Endothelial cell of umbilical vein (primary cell): ENCODE measurements at regions not wholly inside any gene's neighbourhood (a gene's known extent, or its start where the extent isn't known, plus 50 kb on each side); places are given as distances from the start of the nearest gene placed in this dataset.

Experiments
- BruUV-seq: library from RNA; stranded (reverse); fragments of 400-500 nt; replicated peaks from 2 replicates; lab custom pipeline; 2021; lab: Mats Ljungman, UMichigan
- CTCF ChIA-PET: fragments of 300-600, 350-600 bp; sonication (Branson Sonifier 250); formaldehyde crosslinking; loops from one replicate; lab custom pipeline; 2021; ENCODE audit warnings: antibody characterized with exemption, inconsistent platforms; lab: Charles Lee
- POLR2A ChIA-PET: fragments of 300-600, 350-600 bp; sonication (Branson Sonifier 250); formaldehyde crosslinking; loops from one replicate; lab custom pipeline; 2021; ENCODE audit warnings: antibody characterized with exemption, inconsistent platforms; lab: Charles Lee
- DNase-seq: peaks from one replicate; pipeline ENCODE4 v3.0.0-alpha.2; 2011; ENCODE audit warnings: low read depth, low spot score
- FAIRE-seq: peaks from 2 replicates; lab custom pipeline; 2011; peaks lifted over from hg19 to GRCh38; lab: Jason Lieb, UNC
- H2AFZ ChIP-seq: 2 replicates; pipeline ENCODE4 v1.6.0; 2012; ENCODE audit warnings: low read depth, low read length, control low read depth, inconsistent platforms
- H3K27ac ChIP-seq: 2 replicates; pipeline ENCODE4 v1.5.1; 2011; ENCODE audit warnings: low read depth, mild to moderate bottlenecking, control low read depth, low read length, moderate library complexity; ENCODE audit not compliant: insufficient read depth
- H3K27me3 ChIP-seq, 2 experiments: 2 replicates each; pipeline versions ENCODE4 v1.6.0 to v1.6.1; 2011; ENCODE audit warnings: low read length in 2 of 2, mixed read lengths in 1 of 2; ENCODE audit not compliant: control insufficient read depth in 2 of 2, insufficient read depth in 2 of 2
- H3K36me3 ChIP-seq, 2 experiments: 2 replicates in 1 of 2; 3 replicates in 1 of 2; pipeline ENCODE4 v1.5.1; 2011; ENCODE audit warnings: low read length in 2 of 2, mild to moderate bottlenecking in 1 of 2, moderate library complexity in 1 of 2; ENCODE audit not compliant: control insufficient read depth in 2 of 2, insufficient read depth in 2 of 2; ENCODE audit errors: extremely low read depth in 1 of 2
- H3K4me1 ChIP-seq: 3 replicates; pipeline ENCODE4 v1.5.1; 2011; ENCODE audit warnings: mild to moderate bottlenecking, low read length; ENCODE audit not compliant: control insufficient read depth, insufficient read depth; ENCODE audit errors: extremely low read depth
- H3K4me2 ChIP-seq: 2 replicates; pipeline ENCODE4 v1.6.1; 2011; ENCODE audit warnings: low read length, control low read depth, mixed read lengths; ENCODE audit not compliant: insufficient read depth
- H3K4me3 ChIP-seq, 3 experiments: fragments of 200-600 bp in 1 of 3; sonication (generic), shearing (Covaris generic) in 1 of 3; replicated peaks in 1 of 3; 2 replicates each; pipeline ENCODE4 v1.5.1; 2011 to 2016; ENCODE audit warnings: control low read depth in 3 of 3, low read length in 3 of 3, mild to moderate bottlenecking in 2 of 3, inconsistent platforms in 1 of 3, low read depth in 1 of 3, moderate library complexity in 1 of 3; ENCODE audit not compliant: insufficient read depth in 1 of 3
- H3K79me2 ChIP-seq: 2 replicates; pipeline ENCODE4 v1.6.0; 2012; ENCODE audit warnings: low read length, inconsistent platforms; ENCODE audit not compliant: control insufficient read depth, insufficient read depth
- H3K9ac ChIP-seq: replicated peaks from 2 replicates; pipeline ENCODE3; 2011; ENCODE audit warnings: low read length, control low read depth; ENCODE audit not compliant: insufficient read depth; ENCODE audit errors: extremely low read depth
- H3K9me1 ChIP-seq: replicated peaks from 3 replicates; pipeline ENCODE4 v1.6.0; 2011; ENCODE audit warnings: mild to moderate bottlenecking, low read length; ENCODE audit not compliant: control insufficient read depth, insufficient read depth; ENCODE audit errors: extremely low read depth
- H3K9me3 ChIP-seq: replicated peaks from 2 replicates; pipeline ENCODE4 v1.5.1; 2012; ENCODE audit warnings: low read length, inconsistent platforms; ENCODE audit not compliant: control insufficient read depth, insufficient read depth
- H4K20me1 ChIP-seq: replicated peaks from 2 replicates; pipeline ENCODE3; 2011; ENCODE audit warnings: mild to moderate bottlenecking, low read length; ENCODE audit not compliant: control insufficient read depth, insufficient read depth; ENCODE audit errors: extremely low read depth
- CTCF ChIP-seq, 2 donors: IDR thresholded peaks; 1 replicate in 1 of 2; 2 replicates in 1 of 2; pipeline ENCODE4 v1.5.1; 2011; ENCODE audit warnings: low read length in 2 of 2, mild to moderate bottlenecking in 2 of 2, moderate library complexity in 2 of 2, control low read depth in 1 of 2, inconsistent platforms in 1 of 2, low read depth in 1 of 2; ENCODE audit not compliant: insufficient read depth in 1 of 2; ENCODE audit errors: extremely low read depth in 1 of 2
- EZH2 ChIP-seq: IDR thresholded peaks from 2 replicates; pipeline ENCODE4 v1.6.1; 2012; ENCODE audit warnings: borderline replicate concordance, low read depth, mild to moderate bottlenecking, moderate library complexity, low read length, inconsistent platforms; ENCODE audit not compliant: severe bottlenecking
- FOS ChIP-seq: IDR thresholded peaks from 2 replicates; pipeline ENCODE4 v1.6.1; 2011; ENCODE audit warnings: mild to moderate bottlenecking, low read length, moderate library complexity, borderline replicate concordance; ENCODE audit not compliant: insufficient read depth
- GATA2 ChIP-seq: IDR thresholded peaks from 2 replicates; pipeline ENCODE4 v1.7.0; 2011; ENCODE audit warnings: low read depth, mild to moderate bottlenecking, moderate library complexity, mixed read lengths, low read length; ENCODE audit not compliant: insufficient read length, insufficient read depth
- JUN ChIP-seq: IDR thresholded peaks from 2 replicates; pipeline ENCODE4 v1.6.1; 2011; ENCODE audit warnings: borderline replicate concordance, low read depth; ENCODE audit not compliant: insufficient read length, insufficient read depth
- MYC ChIP-seq: IDR thresholded peaks from one replicate; pipeline ENCODE4 v1.6.1; 2011; ENCODE audit warnings: mild to moderate bottlenecking, low read depth, low read length
- POLR2A ChIP-seq: IDR thresholded peaks from 2 replicates; pipeline ENCODE4 v1.6.1; 2012; ENCODE audit warnings: low read depth, mild to moderate bottlenecking, control low read depth, low read length
- POLR2AphosphoS5 ChIP-seq: IDR thresholded peaks from 2 replicates; pipeline ENCODE4 v1.6.1; 2012; ENCODE audit warnings: low read depth, mild to moderate bottlenecking, control low read depth, low read length, moderate library complexity; ENCODE audit not compliant: insufficient read depth
- dilution Hi-C: fragments of 300-500 bp; cut with MboI; formaldehyde crosslinking; loops from one replicate; pipeline ENCODE4 v1.15.0; 2019; ENCODE audit warnings: low sequenced_read_pairs; ENCODE audit not compliant: extremely low pct_ligation_motif_present
- intact Hi-C: fragments of 100-400 bp; cut with micrococcal nuclease; formaldehyde crosslinking; loops from one replicate; pipeline ENCODE4 v1.10.0; 2022
- TF ChIP-seq, protein P1 (sequence below): IDR thresholded peaks from 2 replicates; pipeline ENCODE4 v1.6.1; 2011; ENCODE audit not compliant: insufficient read depth, insufficient read length

- Histone ChIP-seq H2AFZ (no peak overlapping the region), H3K4me3 (no peak overlapping the region), H4K20me1 (no peaks in the 10 kb centered on the region), H3K4me1 (peaks cover 8% of the 10 kb centered on the region), H3K9ac (no peak overlapping the region), H3K4me2 (no peak overlapping the region), H3K27me3 (peaks cover 43 to 53% of the 10 kb centered on the region in 2 experiments), H3K79me2 (no peaks in the 10 kb centered on the region), H3K9me1 (no peaks in the 10 kb centered on the region), H3K27ac (no peak overlapping the region), H3K9me3 (no peaks in the 10 kb centered on the region), H3K36me3 (no peaks in the 10 kb centered on the region)
- intact Hi-C loops (no loop called here), dilution Hi-C loops (no loop called here)
- no peak for FAIRE-seq
- CTCF ChIA-PET: no interaction called here
- no peak for DNase-seq
- POLR2A ChIA-PET: no interaction called here
- no TSS peak for BruUV-seq
- TF ChIP-seq MYC (no peak), EZH2 (no peak), POLR2A (no peak), FOS (no peak), GATA2 (no peak), CTCF (IDR thresholded peaks at IDR 0.05; ENCODE audit: extremely low read depth in 1 of 2, insufficient read depth in 1 of 2, low read depth in 1 of 2, low read length in 2 of 2) (no peak), POLR2AphosphoS5 (no peak), JUN (no peak)
- TF ChIP-seq, protein P1, sequence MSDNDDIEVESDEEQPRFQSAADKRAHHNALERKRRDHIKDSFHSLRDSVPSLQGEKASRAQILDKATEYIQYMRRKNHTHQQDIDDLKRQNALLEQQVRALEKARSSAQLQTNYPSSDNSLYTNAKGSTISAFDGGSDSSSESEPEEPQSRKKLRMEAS: no peak
These were observed 392.9 kb downstream of the NUAK1 start for GRCh38 chr12:105745811-105746210.
